Body of pancreas (tissue), 4 donors: ENCODE measurements at regions not wholly inside any gene's neighbourhood (a gene's known extent, or its start where the extent isn't known, plus 50 kb on each side); places are given as distances from the start of the nearest gene placed in this dataset.

Source experiments
- ATAC-seq: fragments of 150-250 bp; one replicate; pipeline ENCODE4 v1.9.1; 2016
- DNase-seq, 4 donors: peaks; one replicate each; pipeline ENCODE4 v3.0.0-alpha.2; 2019
- H3K27ac ChIP-seq, 4 donors: fragments of 200-600 bp; sonication (generic); 1 replicate in 3 of 4; 2 replicates in 1 of 4; pipeline versions ENCODE4 v1.5.1 to v1.6.1; 2016 to 2019; ENCODE audit warnings: mild to moderate bottlenecking in 1 of 4, mixed read lengths in 1 of 4, moderate library complexity in 1 of 4
- H3K27me3 ChIP-seq, 2 donors: fragments of 200-600 bp; sonication (generic); one replicate each; pipeline ENCODE4 v1.6.0; 2016; ENCODE audit warnings: mild to moderate bottlenecking in 1 of 2
- H3K36me3 ChIP-seq, 2 donors: fragments of 200-600 bp; sonication (generic); replicated peaks in 1 of 2; 2 replicates each; pipeline ENCODE4 v1.5.1; 2016; ENCODE audit warnings: low read depth in 2 of 2; ENCODE audit not compliant: insufficient read depth in 1 of 2
- H3K4me1 ChIP-seq: fragments of 200-600 bp; sonication (generic); one replicate; pipeline ENCODE4 v1.6.0; 2016
- H3K4me3 ChIP-seq, 2 donors: fragments of 200-600 bp; sonication (generic); 1 replicate in 1 of 2; 2 replicates in 1 of 2; pipeline ENCODE4 v1.5.1; 2016 to 2019
- H3K9me3 ChIP-seq, 3 donors: fragments of 200-600 bp; sonication (generic); 1 replicate in 2 of 3; 2 replicates in 1 of 3; pipeline ENCODE4 v1.5.1; 2016
- POLR2A ChIP-seq, 3 donors: fragments of 450-650 bp; IDR thresholded peaks; one replicate each; pipeline ENCODE4 v1.6.1; 2016; ENCODE audit warnings: antibody characterized with exemption in 3 of 3, mild to moderate bottlenecking in 2 of 3
- WGBS, 2 donors: methylation state at CpG; one replicate each; pipeline ENCODE4 v1.1.5; 2017; 5-methylcytosine and 5-hydroxymethylcytosine counted together
- intact Hi-C: fragments of 100-400 bp; cut with DNase I; formaldehyde crosslinking; loops from one replicate; pipeline ENCODE4 v1.15.1; 2023
- TF ChIP-seq, protein P1 (sequence below), 7 experiments: fragments of 450-650 bp in 4 of 7; fragments of 200-600 bp in 3 of 7; sonication (generic) in 3 of 7; IDR thresholded peaks; one replicate each; pipeline ENCODE4 v1.5.1; 2016 to 2019; ENCODE audit warnings: antibody characterized with exemption in 7 of 7

DNA sequence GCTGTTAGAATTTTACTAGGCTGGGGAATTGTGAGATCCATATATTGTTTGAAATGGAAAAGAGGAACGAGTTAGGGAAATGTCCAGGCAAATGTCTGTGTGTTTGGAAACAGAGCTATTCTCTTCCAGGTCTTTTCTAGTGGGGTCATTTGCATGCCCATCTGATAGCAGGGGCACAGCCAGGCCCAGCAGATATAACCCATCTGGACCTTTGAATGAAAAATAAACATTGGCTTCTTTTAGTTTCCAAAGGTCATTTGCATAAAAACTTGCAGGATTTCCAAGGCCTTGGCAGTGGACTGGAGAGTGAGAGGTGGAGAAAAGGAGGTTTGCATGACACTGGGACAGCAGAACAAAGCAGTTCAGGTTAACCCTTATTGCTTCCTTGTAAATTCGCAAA is 188.0 kb upstream of the GPR26 start:
- Histone ChIP-seq H3K4me3 (no peak overlapping the region), H3K27me3 (no peaks in the 10 kb centered on the region), H3K9me3 (no peaks in the 10 kb centered on the region), H3K36me3 (no peaks in the 10 kb centered on the region), H3K4me1 (peaks cover 14% of the 10 kb centered on the region), H3K27ac (no peak overlapping the region)
- intact Hi-C loops, result no loop called here
- no peak for TF ChIP-seq POLR2A (IDR thresholded peaks at IDR 0.05)
- TF ChIP-seq, protein P1, sequence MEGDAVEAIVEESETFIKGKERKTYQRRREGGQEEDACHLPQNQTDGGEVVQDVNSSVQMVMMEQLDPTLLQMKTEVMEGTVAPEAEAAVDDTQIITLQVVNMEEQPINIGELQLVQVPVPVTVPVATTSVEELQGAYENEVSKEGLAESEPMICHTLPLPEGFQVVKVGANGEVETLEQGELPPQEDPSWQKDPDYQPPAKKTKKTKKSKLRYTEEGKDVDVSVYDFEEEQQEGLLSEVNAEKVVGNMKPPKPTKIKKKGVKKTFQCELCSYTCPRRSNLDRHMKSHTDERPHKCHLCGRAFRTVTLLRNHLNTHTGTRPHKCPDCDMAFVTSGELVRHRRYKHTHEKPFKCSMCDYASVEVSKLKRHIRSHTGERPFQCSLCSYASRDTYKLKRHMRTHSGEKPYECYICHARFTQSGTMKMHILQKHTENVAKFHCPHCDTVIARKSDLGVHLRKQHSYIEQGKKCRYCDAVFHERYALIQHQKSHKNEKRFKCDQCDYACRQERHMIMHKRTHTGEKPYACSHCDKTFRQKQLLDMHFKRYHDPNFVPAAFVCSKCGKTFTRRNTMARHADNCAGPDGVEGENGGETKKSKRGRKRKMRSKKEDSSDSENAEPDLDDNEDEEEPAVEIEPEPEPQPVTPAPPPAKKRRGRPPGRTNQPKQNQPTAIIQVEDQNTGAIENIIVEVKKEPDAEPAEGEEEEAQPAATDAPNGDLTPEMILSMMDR (IDR thresholded peaks at IDR 0.05), result no peak
- peak in 2 of 4 donors; percentile 11 to 46 for DNase-seq
- ATAC-seq, result no peak
- WGBS, 2 donors, result 35 to 51% methylated on average over 2 of the region's 2 CpGs

DNA sequence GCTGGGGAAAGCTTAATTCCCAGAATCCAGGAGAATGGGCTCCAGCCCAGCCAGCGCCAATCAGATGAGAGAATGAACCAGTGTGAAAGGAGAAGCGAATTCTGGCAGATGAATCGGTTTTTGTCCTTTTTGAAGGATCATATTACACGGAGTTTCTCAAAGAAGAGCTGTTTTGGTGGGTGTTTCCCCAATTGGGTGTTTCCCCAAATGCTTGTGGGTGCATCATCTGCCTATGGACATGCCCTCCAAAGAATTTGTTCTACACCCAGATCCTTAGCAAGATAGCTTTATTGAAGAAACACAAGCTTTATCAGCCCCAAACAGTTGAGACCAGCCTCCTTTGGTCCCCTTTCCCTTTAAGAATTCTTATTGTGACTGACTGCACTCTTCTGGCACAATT is 186.5 kb upstream of the GPR26 start:
- ATAC-seq, result no peak
- WGBS, 2 donors, result 74 to 79% methylated on average over 4 of the region's 4 CpGs
- intact Hi-C loops, result no loop called here
- H3K4me3 ChIP-seq, result no peak overlapping the region
- H3K9me3 ChIP-seq, result no peaks in the 10 kb centered on the region
- peaks cover 14% of the 10 kb centered on the region for H3K4me1 ChIP-seq
- no peak overlapping the region for H3K27ac ChIP-seq
- H3K27me3 ChIP-seq, result no peaks in the 10 kb centered on the region
- no peak for DNase-seq
- no peaks in the 10 kb centered on the region for H3K36me3 ChIP-seq
- TF ChIP-seq POLR2A (IDR thresholded peaks at IDR 0.05), result no peak
- TF ChIP-seq, protein P1 (IDR thresholded peaks at IDR 0.05), result no peak

DNA sequence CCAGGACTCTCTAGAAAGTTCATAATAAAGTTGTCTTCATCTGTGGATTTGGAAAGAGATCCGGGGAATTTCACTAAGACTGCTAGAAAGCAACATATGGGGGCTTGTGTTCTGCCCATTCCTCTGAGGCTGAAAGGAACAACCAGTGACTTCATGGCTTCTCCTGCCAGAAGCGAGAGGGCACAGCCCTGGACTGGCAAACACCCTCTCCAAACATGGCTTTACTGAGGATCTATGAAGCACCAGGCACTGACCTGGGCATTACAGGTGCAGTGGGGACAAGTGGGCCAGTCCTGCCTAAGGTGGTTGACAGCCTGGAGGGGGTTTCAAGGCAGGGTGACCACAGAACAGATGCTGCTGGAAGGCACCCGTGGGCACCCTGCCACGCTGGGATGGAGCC is 185.8 kb upstream of the GPR26 start:
- Histone ChIP-seq H3K9me3 (no peaks in the 10 kb centered on the region), H3K4me3 (no peak overlapping the region), H3K4me1 (peaks cover 14% of the 10 kb centered on the region), H3K36me3 (no peaks in the 10 kb centered on the region), H3K27ac (no peak overlapping the region), H3K27me3 (no peaks in the 10 kb centered on the region)
- DNase-seq (no peak), ATAC-seq (no peak)
- intact Hi-C loops, result no loop called here
- 80 to 86% methylated on average over 4 of the region's 4 CpGs for WGBS, 2 donors
- TF ChIP-seq POLR2A (IDR thresholded peaks at IDR 0.05), result no peak
- TF ChIP-seq, protein P1 (IDR thresholded peaks at IDR 0.05), result no peak

DNA sequence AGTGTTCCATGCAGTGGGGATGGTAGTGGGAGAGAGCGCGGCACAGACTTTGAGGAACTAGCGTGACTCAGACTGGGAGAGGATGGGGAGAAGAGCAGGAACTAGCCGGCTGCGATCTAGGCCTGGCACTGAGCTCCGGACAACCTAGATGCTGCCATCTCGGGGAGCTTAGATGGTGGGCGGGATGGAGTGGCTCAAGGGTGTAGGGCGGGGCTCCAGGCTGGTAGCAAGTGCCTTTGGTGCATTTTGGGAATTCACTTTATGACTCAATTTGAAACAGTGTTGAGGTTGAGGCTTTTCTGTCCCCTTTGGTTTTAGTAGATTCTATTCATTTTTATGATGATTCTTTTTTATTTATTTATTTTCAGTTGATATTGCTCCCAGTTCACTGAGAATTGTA is 185.3 kb upstream of the GPR26 start:
- Histone ChIP-seq H3K9me3 (no peaks in the 10 kb centered on the region), H3K4me1 (peaks cover 14% of the 10 kb centered on the region), H3K27me3 (no peaks in the 10 kb centered on the region), H3K36me3 (no peaks in the 10 kb centered on the region), H3K4me3 (no peak overlapping the region), H3K27ac (no peak overlapping the region)
- no peak for ATAC-seq
- DNase-seq, result no peak
- intact Hi-C loops, result no loop called here
- 84 to 93% methylated on average over 9 of the region's 9 CpGs for WGBS, 2 donors
- no peak for TF ChIP-seq POLR2A (IDR thresholded peaks at IDR 0.05)
- TF ChIP-seq, protein P1 (IDR thresholded peaks at IDR 0.05), result no peak

DNA sequence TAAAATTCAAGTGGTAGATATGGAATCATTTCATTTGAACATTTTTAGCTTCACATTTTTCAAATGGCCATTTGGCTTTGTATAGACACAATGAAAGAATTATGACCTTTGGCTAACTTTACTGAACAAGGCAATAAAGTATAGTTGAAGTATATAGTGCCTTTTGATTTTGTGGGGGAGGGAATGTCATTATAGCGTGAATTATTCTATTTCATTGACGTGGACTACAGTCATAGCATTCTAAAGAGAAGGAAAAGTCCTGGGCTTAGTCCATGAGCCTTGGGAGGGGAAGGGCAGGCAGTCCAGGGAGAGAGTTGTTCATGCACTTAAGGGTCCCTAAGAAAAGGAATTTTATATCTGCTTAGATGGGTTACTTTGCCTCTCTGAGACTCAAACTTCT is 181.4 kb upstream of the GPR26 start:
- TF ChIP-seq POLR2A (IDR thresholded peaks at IDR 0.05), result no peak
- TF ChIP-seq, protein P1 (IDR thresholded peaks at IDR 0.05), result no peak
- WGBS, 2 donors, result 68 to 82% methylated on average over 2 of the region's 2 CpGs
- H3K27me3 ChIP-seq, result no peaks in the 10 kb centered on the region
- H3K27ac ChIP-seq, result no peak overlapping the region
- no peaks in the 10 kb centered on the region for H3K4me1 ChIP-seq
- H3K4me3 ChIP-seq, result no peak overlapping the region
- H3K36me3 ChIP-seq, result no peaks in the 10 kb centered on the region
- ATAC-seq (no peak), DNase-seq (no peak)
- H3K9me3 ChIP-seq, result no peaks in the 10 kb centered on the region
- intact Hi-C loops, result no loop called here
